ENCODE measurements at regions not wholly inside any gene's neighbourhood (a gene's known extent, or its start where the extent isn't known, plus 50 kb on each side); places are given as distances from the start of the nearest gene placed in this dataset.
A peak's percentile ranks its signal among the peaks of the same experiment; 100 is the strongest.

GRCh38 chr6:170483413-170483812 is 69.7 kb downstream of the PSMB1 start:
- no peak for DNase-seq (ENCODE audit: low read depth in 3 of 3)

- DNase-seq (ENCODE audit: low read depth in 3 of 3): no peak
Measured at GRCh38 chr6:170480050-170480692, 72.9 kb downstream of the PSMB1 start.

- DNase-seq (ENCODE audit: low read depth in 3 of 3): no peak
Measured at GRCh38 chr6:170476360-170476759, 76.7 kb downstream of the PSMB1 start.

- no peak for DNase-seq (ENCODE audit: low read depth in 3 of 3)
Measured at GRCh38 chr6:170475118-170475517, 78.0 kb downstream of the PSMB1 start.

- DNase-seq (ENCODE audit: low read depth in 3 of 3): no peak
Measured at GRCh38 chr6:170473801-170474200, 79.3 kb downstream of the PSMB1 start.

GRCh38 chr6:170473301-170473717 is 79.8 kb downstream of the PSMB1 start:
- no peak for DNase-seq (ENCODE audit: low read depth in 3 of 3)

- no peak for DNase-seq (ENCODE audit: low read depth in 3 of 3)
Measured at GRCh38 chr6:170471491-170471890, 81.6 kb downstream of the PSMB1 start.

GRCh38 chr6:170470734-170471133 is 82.4 kb downstream of the PSMB1 start:
- no peak for DNase-seq (ENCODE audit: low read depth in 3 of 3)

DNA sequence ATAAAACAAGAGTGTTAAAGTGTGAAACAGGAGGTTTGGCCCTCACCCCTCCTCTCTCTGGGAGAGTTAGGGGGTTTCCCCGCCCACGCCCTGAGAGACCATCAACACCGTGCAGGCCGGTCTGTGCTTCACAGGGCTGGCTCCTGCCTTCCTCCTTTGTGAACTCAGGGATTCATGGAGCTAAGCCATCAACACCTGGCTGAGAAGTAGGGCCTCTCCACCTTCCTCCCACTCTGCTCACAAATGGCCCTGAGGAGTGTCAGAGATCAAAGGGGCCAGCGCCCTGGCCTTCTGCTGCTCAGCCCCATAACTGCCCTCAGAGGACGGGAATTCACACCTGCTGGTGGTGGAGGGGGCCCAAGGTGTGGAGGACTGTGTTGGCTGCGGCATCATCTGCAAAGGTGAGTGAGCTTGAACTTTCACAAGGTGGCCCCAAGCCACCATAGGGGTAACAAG is 88.6 kb downstream of the PSMB1 start:
- DNase-seq (ENCODE audit: low read depth in 3 of 3): no peak

DNA sequence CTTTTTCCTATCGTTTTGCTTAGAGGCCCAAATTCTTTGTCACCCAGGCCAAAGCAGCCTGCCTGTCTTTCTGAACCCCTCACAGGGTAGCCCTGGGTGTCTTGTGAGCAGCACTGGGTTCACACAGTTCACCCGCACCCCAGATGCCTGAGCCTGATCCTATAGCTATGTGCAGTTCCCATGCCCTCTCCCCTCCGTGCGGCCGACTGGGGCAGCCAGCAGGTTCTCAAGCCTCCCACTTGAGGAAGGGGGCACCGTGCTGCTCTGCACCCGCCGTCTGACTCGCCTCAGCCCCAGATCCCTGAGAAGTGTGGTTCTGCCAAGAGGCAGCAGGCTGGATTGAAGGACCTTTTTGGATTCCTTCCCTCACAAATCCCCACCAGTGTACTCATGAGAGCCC is 89.0 kb downstream of the PSMB1 start:
- no peak for DNase-seq (ENCODE audit: low read depth in 3 of 3)

DNA sequence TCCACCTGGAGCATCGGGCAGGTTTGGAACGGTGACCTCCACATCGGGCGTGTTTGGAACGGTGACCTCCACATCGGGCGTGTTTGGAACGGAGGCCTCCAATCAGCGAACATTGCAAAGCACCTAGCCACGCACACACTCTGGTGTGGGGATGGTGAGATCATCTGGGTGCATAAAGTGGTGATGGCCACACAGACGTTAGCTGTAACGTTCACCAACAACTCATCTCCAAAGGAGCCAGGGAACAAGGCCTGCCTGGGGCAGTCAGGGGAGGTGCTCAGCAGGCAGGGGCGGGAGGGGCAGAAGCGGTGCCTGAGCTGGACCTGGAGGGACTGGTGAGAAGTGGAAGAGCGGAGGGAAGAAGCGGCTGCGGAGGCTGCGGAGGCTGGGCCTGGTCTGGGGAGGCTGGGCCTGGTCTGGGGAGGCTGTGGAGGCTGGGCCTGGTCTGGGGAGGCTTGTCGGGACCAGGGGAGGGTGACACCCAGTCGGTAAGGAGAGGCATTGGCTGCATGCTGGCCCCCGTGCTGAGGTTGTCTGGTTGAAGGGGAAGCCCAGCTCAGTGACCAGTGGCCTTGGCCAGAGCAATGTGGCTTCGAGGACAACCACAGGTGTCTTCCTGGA is 89.9 kb downstream of the PSMB1 start:
- DNase-seq (ENCODE audit: low read depth in 3 of 3): no peak

GRCh38 chr6:170462366-170463020 is 90.6 kb downstream of the PSMB1 start:
- no peak for DNase-seq (ENCODE audit: low read depth in 3 of 3)

- DNase-seq (ENCODE audit: low read depth in 3 of 3): no peak
Measured at GRCh38 chr6:170461556-170462365, 91.3 kb downstream of the PSMB1 start.

DNA sequence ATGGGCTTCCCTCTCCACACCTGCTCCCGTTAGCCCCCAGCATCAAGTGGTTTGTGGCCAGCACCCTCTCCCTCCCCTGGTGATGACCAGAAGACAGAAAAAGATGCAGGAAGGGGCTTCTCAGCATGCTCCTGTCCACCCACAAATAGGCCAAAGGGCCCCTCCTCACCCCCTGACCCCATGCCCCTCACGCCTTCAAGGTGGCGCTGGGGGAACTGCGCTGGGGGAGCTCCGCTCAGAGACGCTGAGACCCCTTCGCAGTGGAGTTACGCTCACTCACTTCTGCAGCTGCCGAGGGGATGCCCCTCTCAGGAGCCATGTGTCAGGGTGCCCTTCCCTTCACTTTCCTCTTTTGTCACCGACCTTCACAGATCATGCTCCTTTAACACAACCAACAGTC is 92.0 kb downstream of the PSMB1 start:
- no peak for DNase-seq (ENCODE audit: low read depth in 3 of 3)

GRCh38 chr6:170460641-170461040 is 92.5 kb downstream of the PSMB1 start:
- DNase-seq (ENCODE audit: low read depth in 3 of 3): no peak

GRCh38 chr6:170459451-170459850 is 93.7 kb downstream of the PSMB1 start:
- DNase-seq (ENCODE audit: low read depth in 3 of 3): peak in 1 of 3 experiments; percentile 15

GRCh38 chr6:170456886-170457698 is 96.0 kb downstream of the PSMB1 start:
- no peak for DNase-seq (ENCODE audit: low read depth in 3 of 3)
